ENCODE measurements at regions not wholly inside any gene's neighbourhood (a gene's known extent, or its start where the extent isn't known, plus 50 kb on each side); places are given as distances from the start of the nearest gene placed in this dataset.

- peaks cover 0 to 8% (median 0%) of the 10 kb centered on the region in 4 experiments; a peak in 1 of 7 replicates for H3K27me3 ChIP-seq (replicated peaks in 1 of 4; ENCODE audit: control insufficient read depth in 3 of 4, extremely low read depth in 1 of 4, insufficient read depth in 3 of 4, low read length in 3 of 4)
- H2BK5ac ChIP-seq (ENCODE audit: low read depth, low read length), result no peak overlapping the region; the same call in 1 of the 2 replicates
- no peak overlapping the region for H3K4me2 ChIP-seq (ENCODE audit: insufficient read depth in 1 of 2, low read depth in 2 of 2, low read length in 2 of 2)
- no peaks in the 10 kb centered on the region for H3K9me3 ChIP-seq (ENCODE audit: insufficient read depth in 2 of 2, low read depth in 1 of 2, low read length in 1 of 2)
- no peak overlapping the region for H3K14ac ChIP-seq (ENCODE audit: insufficient read length)
- H3K56ac ChIP-seq (replicated peaks; ENCODE audit: insufficient read length, low read depth, low read length), result no peak overlapping the region
- peaks cover 0 to 10% (median 6%) of the 10 kb centered on the region in 4 experiments; a peak in 3 of 7 replicates for H3K4me1 ChIP-seq (replicated peaks in 1 of 4; ENCODE audit: control insufficient read depth in 3 of 4, insufficient read depth in 4 of 4, low read length in 3 of 4)
- no peaks in the 10 kb centered on the region for H3K79me2 ChIP-seq (ENCODE audit: control insufficient read depth in 1 of 2, insufficient read depth in 2 of 2, low read length in 2 of 2)
- TF ChIP-seq POLR2A (IDR thresholded peaks at IDR 0.05; ENCODE audit: control extremely low read depth in 1 of 2, low read depth in 2 of 2, low read length in 2 of 2) (no peak), CHD2 (IDR thresholded peaks at IDR 0.05; ENCODE audit: low read length) (no peak), ZNF274 (IDR thresholded peaks at IDR 0.05; ENCODE audit: borderline replicate concordance, extremely low read depth, low read length) (no peak)
- H3K9ac ChIP-seq (replicated peaks in 1 of 4; ENCODE audit: extremely low read depth in 1 of 4, low read depth in 3 of 4, low read length in 3 of 4), result no peak overlapping the region
- no peak overlapping the region for H2BK120ac ChIP-seq (replicated peaks; ENCODE audit: low read depth, low read length)
- H2AFZ ChIP-seq (ENCODE audit: low read length), result no peak overlapping the region
- no peaks in the 10 kb centered on the region for H3K36me3 ChIP-seq (ENCODE audit: control insufficient read depth in 2 of 4, insufficient read depth in 4 of 4, low read length in 3 of 4)
- no peaks in the 10 kb centered on the region for H3K23me2 ChIP-seq (ENCODE audit: low read depth, low read length)
- DNase-seq (ENCODE audit: low read depth in 1 of 2, low spot score in 2 of 2), result no peak
- H3K23ac ChIP-seq (ENCODE audit: insufficient read length), result no peak overlapping the region
- no peak for FAIRE-seq
- WGBS, 2 experiments (ENCODE audit: extremely low coverage in 1 of 2, insufficient coverage in 1 of 2, insufficient read length in 1 of 2, insufficient replicate concordance in 2 of 2, low coverage in 1 of 2, low lambda C conversion rate in 2 of 2, missing lambda C conversion rate in 1 of 2), result 92% methylated on average over 13 of the region's 13 CpGs; no CpG with 5 or more reads in 1 of the 2 experiments
- no peak overlapping the region for H3K4me3 ChIP-seq (ENCODE audit: extremely low read depth in 1 of 4, insufficient read depth in 2 of 4, low read depth in 3 of 4, low read length in 4 of 4)
- no peak overlapping the region for H2BK20ac ChIP-seq (ENCODE audit: low read length)
- no peak overlapping the region for H2BK12ac ChIP-seq (ENCODE audit: low read depth, low read length)
- H4K91ac ChIP-seq (replicated peaks; ENCODE audit: insufficient read length, low read length), result no peak overlapping the region
- H4K5ac ChIP-seq (ENCODE audit: insufficient read length, low read depth, low read length), result no peak overlapping the region
- no peaks in the 10 kb centered on the region for H3K79me1 ChIP-seq (ENCODE audit: low read depth, low read length)
- H2BK15ac ChIP-seq (ENCODE audit: low read length), result no peak overlapping the region
- H3K4ac ChIP-seq (replicated peaks; ENCODE audit: insufficient read length, low read depth, low read length), result no peak overlapping the region
- no peak overlapping the region for H3K27ac ChIP-seq (ENCODE audit: low read depth, low read length)
- POLR2A ChIA-PET (ENCODE audit: partially characterized antibody), result no interaction called here
- no peaks in the 10 kb centered on the region for H4K20me1 ChIP-seq (replicated peaks in 1 of 2; ENCODE audit: control insufficient read depth in 1 of 2, insufficient read depth in 2 of 2, low read length in 2 of 2)
- CTCF ChIA-PET (ENCODE audit: partially characterized antibody), result no interaction called here
- no peak overlapping the region for H3K18ac ChIP-seq (ENCODE audit: extremely low read depth, low read length)
- no peak overlapping the region for H2AK5ac ChIP-seq (ENCODE audit: low read depth, low read length)
- H4K8ac ChIP-seq (ENCODE audit: extremely low read depth, insufficient read depth, low read length), result no peak overlapping the region
Observed at GRCh38 chr10:43749145-43749576, 100.5 kb upstream of the ZNF32 start.

Data from H1 (cell line).